Kidney epithelial cell (primary cell): ENCODE measurements at regions not wholly inside any gene's neighbourhood (a gene's known extent, or its start where the extent isn't known, plus 50 kb on each side); places are given as distances from the start of the nearest gene placed in this dataset.
A peak's percentile ranks its signal among the peaks of the same experiment; 100 is the strongest.

Source experiments
- DNase-seq: peaks from one replicate; pipeline ENCODE4 v3.0.0-alpha.2; 2010; ENCODE audit warnings: low read depth
- H3K27me3 ChIP-seq: 2 replicates; pipeline ENCODE4 v1.6.0; 2011; ENCODE audit warnings: low read length; ENCODE audit not compliant: control insufficient read depth, insufficient read depth
- H3K36me3 ChIP-seq: 2 replicates; pipeline ENCODE4 v1.5.1; 2011; ENCODE audit warnings: low read length; ENCODE audit not compliant: control insufficient read depth, insufficient read depth
- H3K4me3 ChIP-seq: 2 replicates; pipeline ENCODE4 v1.5.1; 2011; ENCODE audit warnings: low read depth, mild to moderate bottlenecking, control low read depth, low read length
- CTCF ChIP-seq: IDR thresholded peaks from 2 replicates; pipeline ENCODE4 v1.5.1; 2011; ENCODE audit warnings: mild to moderate bottlenecking, moderate library complexity, low read length, control low read depth, inconsistent platforms; ENCODE audit not compliant: insufficient read depth, poor library complexity, severe bottlenecking

GRCh38 chr11:116077092-116077491 lies 572.9 kb upstream of the CADM1 start:
- H3K4me3 ChIP-seq: no peak overlapping the region
- DNase-seq: no peak
- peaks cover 15% of the 10 kb centered on the region for H3K27me3 ChIP-seq
- TF ChIP-seq CTCF: no peak
- no peaks in the 10 kb centered on the region for H3K36me3 ChIP-seq

- Histone ChIP-seq H3K4me3 (no peak overlapping the region), H3K27me3 (peaks cover 15% of the 10 kb centered on the region), H3K36me3 (no peaks in the 10 kb centered on the region)
- no peak for TF ChIP-seq CTCF
- peak; percentile 19 for DNase-seq
Observed at GRCh38 chr11:116073854-116074837, 569.9 kb upstream of the CADM1 start.

- no peaks in the 10 kb centered on the region for H3K36me3 ChIP-seq
- no peak for DNase-seq
Observed at GRCh38 chr11:116072601-116073410, 568.6 kb upstream of the CADM1 start.

GRCh38 chr11:116072133-116072532 lies 567.9 kb upstream of the CADM1 start:
- no peak for TF ChIP-seq CTCF
- peaks cover 15% of the 10 kb centered on the region for H3K27me3 ChIP-seq
- no peak overlapping the region for H3K4me3 ChIP-seq
- DNase-seq: no peak
- H3K36me3 ChIP-seq: no peaks in the 10 kb centered on the region

More at GRCh38 chr11:116072601-116073410, 568.6 kb upstream of the CADM1 start:
- no peak for TF ChIP-seq CTCF
- peaks cover 15% of the 10 kb centered on the region for H3K27me3 ChIP-seq
- no peak overlapping the region for H3K4me3 ChIP-seq

- Histone ChIP-seq H3K36me3 (no peaks in the 10 kb centered on the region), H3K27me3 (peaks cover 15% of the 10 kb centered on the region), H3K4me3 (no peak overlapping the region)
- DNase-seq: no peak
- no peak for TF ChIP-seq CTCF
Observed at GRCh38 chr11:116071241-116071640, 567.0 kb upstream of the CADM1 start.
